HL-60/S4 (cell line): ENCODE measurements at regions not wholly inside any gene's neighbourhood (a gene's known extent, or its start where the extent isn't known, plus 50 kb on each side); places are given as distances from the start of the nearest gene placed in this dataset.
"Not testable (repeated sequence)": the region's sequence is repeated elsewhere in the genome, so short reads cannot be mapped to it uniquely, and the experiment has no call there.

ENCODE experiments used
- in situ Hi-C: fragments of 300-500 bp; cut with MboI; formaldehyde crosslinking; loops from 2 replicates; pipeline ENCODE4 v1.14.3; 2022; ENCODE audit warnings: low sequenced_read_pairs

DNA sequence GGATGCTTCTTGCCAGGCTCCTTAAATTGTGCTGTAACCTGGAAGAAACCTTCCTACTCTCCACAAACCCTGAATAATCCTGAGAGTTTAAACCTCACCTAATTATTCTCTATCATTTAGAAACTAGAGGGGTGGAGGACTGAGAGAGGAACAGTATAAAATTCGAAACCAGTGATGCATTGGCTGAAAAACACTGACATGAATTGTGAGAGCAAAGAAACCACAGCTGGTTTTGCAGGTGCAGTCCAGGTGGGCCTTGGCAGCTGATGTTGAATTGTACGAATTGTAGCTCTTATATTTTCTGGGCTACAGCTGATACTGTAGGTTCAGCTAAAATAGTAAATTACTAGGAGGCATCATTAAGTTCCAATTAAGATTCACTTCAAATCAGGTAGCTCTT is 227.0 kb upstream of the SLITRK5 start:
- in situ Hi-C loops: no loop called here

DNA sequence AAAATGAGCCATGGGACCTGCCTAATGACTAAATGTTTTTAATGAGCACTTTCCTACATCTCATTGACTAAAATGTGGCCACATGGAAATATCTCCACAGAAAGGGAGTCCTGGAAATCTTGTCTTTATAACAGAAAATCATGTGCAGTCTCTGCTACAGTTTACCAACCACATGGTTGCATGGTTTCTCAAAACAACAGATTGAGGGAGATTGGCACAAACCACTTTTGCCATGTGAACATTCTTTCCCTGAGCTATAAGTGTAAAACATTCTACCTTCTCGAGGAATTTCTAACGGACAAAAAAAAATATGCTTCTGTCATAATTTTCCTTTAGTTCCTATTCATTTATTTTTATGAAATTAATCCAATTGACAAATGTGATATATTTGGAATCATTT is 218.9 kb upstream of the SLITRK5 start:
- in situ Hi-C loops: no loop called here

DNA sequence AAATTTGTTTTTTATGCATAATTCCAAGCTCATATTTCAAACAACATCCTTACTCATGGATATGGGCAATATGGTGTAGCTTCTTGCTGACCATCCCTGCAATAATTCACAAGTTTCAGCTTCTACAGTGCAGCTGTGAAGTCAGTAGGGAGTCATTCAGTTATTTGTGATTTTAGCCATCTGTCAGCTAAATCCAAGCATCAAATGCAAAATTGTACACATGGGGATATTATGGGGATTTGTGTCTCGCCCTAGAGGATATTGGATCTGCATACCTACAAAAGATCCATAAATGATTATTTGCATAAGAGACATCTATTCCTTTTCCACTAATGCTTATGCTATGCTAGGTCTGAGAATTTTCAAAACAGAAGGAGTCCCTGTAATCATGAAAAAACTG is 217.9 kb upstream of the SLITRK5 start:
- in situ Hi-C loops: no loop called here

DNA sequence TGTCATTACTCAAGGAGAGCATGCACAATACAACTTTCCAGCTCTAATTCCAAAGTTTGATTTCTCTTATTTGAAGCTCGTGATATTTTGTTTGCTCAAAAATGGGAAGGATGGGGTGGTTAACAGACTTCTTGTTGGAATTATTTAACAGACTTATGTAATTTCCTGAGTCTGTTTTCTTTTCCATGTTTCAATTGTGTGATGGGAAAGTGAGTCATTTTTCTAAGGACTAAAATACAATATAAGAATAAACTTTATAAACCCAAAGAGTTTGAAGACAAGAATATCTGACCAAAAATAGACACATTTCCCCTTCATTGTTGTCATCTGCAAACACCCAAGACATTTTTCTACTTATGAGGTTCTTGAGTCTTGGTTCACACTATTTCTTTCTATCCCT is 211.8 kb upstream of the SLITRK5 start:
- in situ Hi-C loops: no loop called here

DNA sequence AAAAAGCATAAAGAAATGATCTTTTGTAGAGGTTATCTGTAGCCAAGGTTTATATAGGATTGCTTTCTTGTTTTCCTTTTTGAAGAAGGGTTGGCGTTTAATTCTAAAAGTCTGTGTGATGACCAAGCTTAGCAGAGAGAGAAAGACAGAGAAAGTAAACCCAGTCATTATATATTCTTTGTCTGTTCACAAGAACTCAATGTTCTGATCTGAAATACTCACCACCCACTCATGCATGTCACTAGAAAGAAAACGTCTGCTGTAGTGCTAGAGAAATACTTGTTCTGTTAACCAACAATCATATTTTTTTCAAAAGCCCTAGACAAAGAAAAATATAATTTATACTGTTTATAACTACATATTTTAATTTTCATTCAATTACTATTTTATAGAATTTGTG is 173.7 kb upstream of the SLITRK5 start:
- in situ Hi-C loops: no loop called here

DNA sequence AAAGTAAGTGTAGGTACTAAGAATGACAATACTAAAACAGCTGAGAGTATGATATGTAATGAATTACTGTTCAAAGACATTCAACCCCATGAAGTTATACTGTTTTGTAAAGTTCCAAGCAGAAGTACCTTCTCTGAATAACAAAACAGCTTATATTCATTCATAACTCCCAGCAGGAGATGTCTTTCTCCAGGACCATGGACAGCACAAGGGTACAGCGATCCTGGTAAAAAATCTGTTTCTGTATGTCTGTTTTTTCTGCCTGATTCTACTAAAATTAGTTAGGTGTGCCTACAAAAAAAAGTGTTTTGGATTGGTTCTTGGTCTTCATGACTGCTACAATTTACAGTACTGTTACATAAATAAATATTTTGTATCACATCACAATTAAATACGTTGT is 172.5 kb upstream of the SLITRK5 start:
- in situ Hi-C loops: no loop called here

DNA sequence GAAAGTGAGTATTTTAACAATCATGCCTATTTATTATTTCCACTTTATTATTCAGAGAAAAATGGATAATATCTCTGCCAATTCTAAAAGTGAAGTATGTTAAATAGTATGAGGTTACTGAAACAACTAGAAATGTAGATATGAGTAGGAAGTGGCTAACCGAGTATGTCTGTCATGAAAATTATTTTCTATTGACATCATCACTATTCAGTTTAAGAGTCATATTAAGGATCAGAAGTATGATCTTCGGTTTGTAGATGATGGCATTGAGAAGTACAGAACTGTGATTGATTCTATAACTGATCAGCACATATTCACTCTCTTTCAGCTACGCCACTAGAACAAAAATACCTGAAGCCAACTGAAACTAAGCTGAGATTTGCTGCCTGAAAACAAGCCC is 146.4 kb upstream of the SLITRK5 start:
- in situ Hi-C loops: no loop called here

DNA sequence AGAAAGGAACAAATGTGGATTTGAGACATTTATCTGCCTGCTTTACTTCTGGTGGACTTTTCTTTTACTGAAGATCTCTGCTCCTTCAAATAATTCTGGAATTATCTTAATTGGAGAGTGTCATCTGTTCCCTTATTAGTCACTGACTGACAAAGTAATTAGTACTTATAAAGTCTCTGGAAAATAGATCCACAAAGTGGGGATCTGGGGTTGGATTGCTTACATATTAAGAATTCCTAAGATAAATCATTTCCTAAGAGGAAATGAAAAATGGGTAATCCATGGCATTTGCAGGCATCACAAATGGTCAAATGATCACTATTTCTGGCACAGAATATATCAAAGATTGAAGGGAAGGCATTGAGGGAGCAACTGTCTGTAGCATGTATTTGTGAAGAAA is 137.4 kb upstream of the SLITRK5 start:
- in situ Hi-C loops: no loop called here

DNA sequence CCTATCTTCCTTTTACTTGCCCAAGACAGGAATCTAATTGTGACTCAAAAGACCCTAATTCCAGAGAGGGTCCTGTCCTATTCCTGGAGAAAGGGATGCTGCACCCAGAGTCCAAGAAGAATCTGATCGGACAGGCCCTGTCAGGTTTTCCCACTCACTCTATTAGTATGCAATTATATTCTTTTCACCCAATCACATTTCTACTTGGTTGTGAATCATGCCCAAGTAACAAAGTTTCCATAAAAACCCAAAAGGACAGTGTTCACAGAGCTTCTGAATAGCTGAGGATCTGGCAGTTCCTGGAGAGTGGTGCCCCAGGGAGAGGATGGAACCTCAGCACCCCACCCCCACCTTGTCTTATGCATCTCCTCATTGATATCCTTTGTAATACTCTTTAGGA is 135.3 kb upstream of the SLITRK5 start:
- in situ Hi-C loops: no loop called here

DNA sequence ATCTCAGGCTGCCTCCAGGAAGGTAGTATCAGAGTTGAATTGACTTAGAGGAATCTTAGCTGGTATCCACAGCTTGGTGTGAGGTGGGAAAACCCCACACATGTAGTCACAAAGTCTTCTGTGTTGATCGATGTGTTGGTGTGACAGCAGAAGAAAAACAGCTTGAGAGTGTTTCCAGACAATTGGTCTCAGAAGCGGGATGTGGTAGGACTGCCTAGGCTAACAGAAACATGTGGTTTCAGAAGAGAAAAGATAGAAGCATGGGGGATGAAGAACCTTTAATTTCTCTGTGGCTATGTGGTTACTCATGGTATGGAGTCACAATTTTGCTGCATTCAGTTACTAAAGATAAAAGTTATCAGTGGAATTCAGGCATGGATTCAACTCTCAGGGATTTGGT is 134.7 kb upstream of the SLITRK5 start:
- in situ Hi-C loops: no loop called here

DNA sequence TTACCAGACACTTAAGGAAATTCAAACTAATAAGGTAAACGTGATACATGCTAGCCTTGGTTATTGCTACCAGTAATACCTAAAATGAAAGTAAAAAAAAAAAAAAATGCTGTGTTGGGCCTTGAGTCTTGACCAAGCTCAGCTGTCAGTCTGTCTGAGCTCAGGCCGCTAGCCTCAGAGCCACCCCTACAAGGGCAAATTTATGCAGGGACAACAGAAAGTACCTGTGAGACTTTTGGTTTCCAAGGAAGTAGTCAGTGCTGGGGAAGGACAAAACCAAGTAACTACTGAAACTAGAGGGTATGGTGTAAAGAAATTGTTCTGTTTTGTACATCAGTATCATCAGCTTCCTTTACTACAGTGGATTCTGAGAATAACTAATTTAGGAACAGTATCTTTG is 134.3 kb upstream of the SLITRK5 start:
- in situ Hi-C loops: no loop called here

DNA sequence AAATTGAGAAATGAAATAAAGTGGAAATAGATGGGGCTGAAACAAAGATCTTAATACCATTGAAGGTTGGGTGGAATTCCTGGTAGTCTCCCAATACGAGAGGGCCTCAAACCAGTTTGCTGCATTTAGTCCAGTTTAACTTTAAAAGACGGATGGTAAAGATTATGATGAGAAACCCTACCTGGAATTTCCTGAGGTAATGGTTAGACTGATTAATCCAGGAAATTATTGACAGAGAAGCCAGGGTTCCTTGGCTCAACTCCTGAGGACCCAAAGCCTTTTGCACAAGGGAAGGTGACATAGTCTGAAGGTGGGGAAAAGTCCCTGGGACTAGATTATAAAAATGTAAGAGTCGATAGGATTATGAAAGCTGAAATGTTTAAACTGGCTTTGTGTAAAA is 133.2 kb upstream of the SLITRK5 start:
- in situ Hi-C loops: no loop called here

DNA sequence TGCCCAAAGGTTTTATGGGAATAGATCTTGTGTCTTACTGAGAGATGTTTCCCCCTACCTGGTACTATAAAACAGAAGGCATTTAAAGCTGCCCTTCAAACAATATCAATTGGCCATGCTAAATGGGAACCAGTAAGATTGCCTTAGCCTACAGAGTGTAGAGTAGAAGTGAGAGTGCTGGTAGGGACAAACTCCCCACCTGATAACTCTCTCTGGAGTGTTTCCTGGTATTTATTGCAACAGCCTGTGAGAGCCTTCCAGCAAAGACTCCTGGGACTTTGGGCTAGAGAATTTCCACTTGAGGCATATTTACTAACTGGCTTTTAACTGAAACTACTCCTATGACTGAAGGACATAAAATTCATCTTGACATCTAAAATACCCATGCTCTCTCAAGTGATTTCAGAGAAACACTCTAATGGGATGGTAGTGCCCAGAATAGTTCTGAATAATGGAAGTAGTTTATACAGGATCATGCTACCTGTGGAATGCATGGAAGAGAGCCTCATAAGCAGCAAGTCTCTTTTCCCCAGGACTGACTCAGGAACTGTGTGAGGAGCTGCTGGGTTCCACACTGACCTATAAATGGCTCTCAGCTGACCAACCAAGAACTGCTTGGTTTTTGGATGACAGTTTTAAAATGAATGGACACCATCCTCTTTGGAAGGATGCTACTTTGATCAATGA is 132.7 kb upstream of the SLITRK5 start:
- in situ Hi-C loops: no loop called here

DNA sequence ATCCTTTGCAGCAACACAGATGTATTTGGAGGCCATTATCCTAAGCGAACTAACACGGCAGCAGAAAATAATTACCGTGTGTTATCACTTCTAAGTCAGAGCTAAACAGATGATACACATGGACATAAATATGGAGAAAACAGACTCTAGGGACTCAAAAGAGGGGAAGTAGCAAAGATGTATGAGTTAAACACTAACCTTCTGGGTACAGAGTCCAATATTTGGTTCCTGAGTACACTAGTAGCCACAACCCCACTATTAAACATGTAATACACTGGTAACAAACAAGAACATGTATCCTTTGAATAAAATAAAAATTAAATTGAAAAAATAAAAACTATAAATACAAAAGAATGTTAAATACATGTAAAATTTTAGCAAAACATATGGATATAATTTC is 118.0 kb upstream of the SLITRK5 start:
- in situ Hi-C loops: no loop called here

DNA sequence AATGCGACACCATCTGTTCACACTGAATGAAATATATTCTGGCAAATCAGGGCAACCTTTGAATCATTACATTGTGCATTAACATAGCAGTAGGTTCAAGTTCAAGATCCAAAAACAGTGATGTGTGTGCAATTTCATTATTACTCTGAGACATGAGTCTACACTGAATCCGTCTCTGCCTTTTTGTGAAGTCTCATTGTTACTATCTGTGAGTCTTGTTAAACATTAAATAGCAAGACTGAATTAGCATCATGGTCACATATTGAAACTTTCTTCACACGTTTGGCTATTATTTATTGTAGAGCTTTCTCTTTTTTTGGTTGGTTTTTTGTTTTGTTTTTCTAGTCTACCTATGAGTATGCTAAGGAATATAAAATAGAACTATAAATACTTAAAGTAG is 117.1 kb upstream of the SLITRK5 start:
- in situ Hi-C loops: no loop called here

DNA sequence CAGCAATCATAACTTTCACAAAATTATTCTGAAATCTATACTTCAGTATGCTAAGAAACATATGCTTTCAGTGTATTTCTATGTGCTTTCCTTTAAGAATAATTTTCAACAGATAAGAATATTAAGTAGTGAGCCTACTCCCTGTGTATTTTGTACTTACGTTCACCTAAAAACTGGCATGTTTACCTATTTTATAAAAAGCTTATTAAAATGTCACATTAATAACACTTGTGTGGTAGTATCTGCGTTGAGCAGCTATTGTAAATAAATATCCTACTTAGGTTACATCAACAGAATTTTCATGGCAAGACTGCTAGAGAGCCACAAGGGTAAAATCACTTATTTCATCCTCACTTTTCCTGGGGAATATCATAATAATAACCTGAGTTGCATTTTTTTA is 113.4 kb upstream of the SLITRK5 start:
- in situ Hi-C loops: no loop called here

DNA sequence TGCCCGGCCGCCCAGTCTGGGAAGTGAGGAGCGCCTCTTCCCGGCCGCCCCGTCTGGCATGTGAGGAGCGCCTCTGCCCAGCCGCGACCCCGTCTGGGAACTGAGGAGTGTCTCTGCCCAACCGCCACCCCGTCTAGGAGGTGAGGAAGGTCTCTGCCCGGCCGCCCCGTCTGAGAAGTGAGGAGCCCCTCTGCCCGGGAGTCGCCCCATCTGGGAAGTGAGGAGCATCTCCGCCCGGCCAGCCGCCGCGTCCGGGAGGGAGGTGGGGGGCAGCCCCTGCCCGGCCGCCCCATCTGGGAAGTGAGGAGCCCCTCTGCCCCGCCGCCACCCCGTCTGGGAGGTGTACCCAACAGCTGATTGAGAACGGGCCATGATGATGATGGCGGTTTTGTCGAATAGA is 109.6 kb upstream of the SLITRK5 start:
- in situ Hi-C loops: not testable (repeated sequence)

DNA sequence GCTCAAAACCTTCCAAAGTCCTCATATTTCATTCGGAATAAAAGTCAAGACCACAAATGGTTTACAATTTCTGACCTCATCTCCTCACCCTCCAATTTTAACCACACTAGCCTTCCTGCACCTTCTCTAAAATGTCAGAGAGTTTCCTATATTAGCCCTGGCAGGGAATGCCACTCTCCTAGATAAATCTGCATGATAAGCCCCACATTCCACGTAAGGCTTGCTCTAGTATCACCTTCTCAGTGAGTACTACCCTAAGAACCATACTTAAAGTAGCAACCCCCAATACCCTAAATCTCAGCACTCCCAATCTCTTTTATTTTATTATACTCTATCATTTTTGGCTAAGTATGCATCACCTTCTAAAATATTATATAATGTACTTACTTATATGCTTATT is 100.5 kb upstream of the SLITRK5 start:
- in situ Hi-C loops: no loop called here

DNA sequence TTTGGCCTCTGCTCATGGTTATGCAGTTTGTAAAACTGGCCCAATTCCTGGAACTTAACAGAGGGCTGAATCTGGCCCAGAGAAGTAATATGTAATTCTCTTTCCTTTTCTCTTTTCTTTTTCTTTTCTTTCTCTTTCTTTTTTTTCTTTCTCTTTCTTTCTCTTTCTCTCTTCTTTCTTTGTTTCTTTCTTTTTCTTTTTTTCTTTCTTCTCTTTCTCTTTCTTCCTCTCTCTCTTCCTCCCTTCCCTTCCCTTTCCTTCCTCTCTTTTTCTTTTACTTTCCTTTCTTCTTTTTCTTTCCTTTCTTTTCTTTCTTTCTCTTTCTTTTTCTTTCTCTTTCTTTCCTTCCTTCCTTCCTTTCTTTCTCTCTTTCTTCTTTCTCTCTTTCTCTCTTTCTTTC is 88.8 kb upstream of the SLITRK5 start:
- in situ Hi-C loops: no loop called here

DNA sequence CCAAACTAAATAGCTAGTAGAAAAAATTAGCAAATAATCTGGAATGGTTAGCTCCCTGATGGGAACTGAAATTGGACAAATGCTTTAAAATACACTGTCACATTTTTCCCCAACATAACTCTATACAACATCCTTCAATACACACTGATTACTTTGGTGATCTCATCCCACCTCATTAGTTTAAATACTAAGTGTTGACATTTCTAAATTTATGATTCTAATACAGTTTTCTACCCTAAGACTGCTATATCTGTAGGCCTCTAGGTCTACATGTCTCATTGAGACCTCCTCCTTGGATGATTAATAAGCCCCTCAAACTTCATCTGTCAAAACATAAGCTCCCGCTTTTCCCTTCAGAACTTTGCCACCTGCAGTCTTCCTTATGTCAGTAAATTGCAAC is 80.7 kb upstream of the SLITRK5 start:
- in situ Hi-C loops: no loop called here

DNA sequence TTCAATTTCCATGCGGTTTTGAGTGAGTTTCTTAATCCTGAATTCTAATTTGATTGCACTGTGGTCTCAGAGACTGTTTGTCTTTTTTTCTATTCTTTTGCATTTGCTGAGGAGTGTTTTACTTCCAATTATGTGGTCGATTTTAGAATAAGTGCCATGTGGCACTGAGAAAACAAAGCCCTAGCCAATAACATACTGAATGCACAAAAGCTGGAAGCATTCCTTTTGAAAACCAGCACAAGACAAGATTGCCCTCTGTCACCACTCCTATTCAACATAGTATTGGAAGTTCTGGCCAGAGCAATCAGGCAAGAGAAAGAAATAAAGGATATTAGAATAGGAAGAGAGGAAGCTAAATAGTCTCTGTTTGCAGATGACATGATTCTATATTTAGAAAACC is 66.7 kb upstream of the SLITRK5 start:
- in situ Hi-C loops: not testable (repeated sequence)

DNA sequence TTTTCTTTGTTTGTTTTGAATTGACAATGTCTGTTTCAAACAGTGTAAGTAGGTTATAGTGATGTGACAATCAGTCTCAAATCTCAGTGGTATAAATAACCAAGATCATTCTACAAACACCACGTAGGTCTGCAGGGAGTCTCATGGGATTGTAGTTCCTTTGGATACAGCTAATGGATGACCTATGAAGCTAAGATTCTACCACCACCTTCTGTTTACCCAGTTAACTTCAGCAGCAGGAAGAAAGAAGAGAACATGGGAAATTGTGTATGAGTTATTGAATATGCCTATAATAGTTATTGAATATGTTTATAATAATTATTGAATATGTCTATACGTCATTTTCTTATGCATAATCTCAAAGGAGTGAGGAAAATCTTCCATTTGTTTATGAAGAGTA is 63.9 kb upstream of the SLITRK5 start:
- in situ Hi-C loops: no loop called here

DNA sequence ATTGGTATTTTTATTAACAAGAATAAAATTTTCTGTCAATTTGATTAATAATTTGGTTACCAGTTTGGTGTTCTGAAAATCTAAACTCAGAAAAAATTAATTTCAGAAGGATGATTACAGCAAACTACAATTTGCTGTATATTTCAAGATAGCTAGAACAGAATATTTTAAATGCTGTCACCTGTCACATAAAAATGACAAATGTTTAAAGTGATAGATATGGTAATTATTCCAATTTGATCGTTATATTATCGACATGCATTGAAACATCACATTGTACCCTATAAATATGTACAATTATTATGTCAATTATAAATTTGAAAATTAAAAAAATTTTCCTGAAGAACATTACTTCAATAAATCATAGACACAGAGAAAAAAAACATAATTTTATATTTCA is 56.9 kb upstream of the SLITRK5 start:
- in situ Hi-C loops: no loop called here
